Dendritic cell treated with granulocyte-macrophage colony-stimulating factor and Interleukin-4, amounts not matched to agents 40 ng/mL and 50 ng/mL, for 4 days (primary cell): ENCODE measurements at regions not wholly inside any gene's neighbourhood (a gene's known extent, or its start where the extent isn't known, plus 50 kb on each side); places are given as distances from the start of the nearest gene placed in this dataset.

Experiments used
- H3K27ac Mint-ChIP-seq: one replicate; pipeline ENCODE4 v1.8.0; 2022; ENCODE audit warnings: mild to moderate bottlenecking, mixed read lengths
- H3K27me3 Mint-ChIP-seq: one replicate; pipeline ENCODE4 v1.8.0; 2022; ENCODE audit warnings: mild to moderate bottlenecking, mixed read lengths
- H3K36me3 Mint-ChIP-seq: one replicate; pipeline ENCODE4 v1.8.0; 2022; ENCODE audit warnings: low read depth, mixed read lengths
- H3K4me1 Mint-ChIP-seq: one replicate; pipeline ENCODE4 v1.8.0; 2022; ENCODE audit warnings: low read depth, mixed read lengths
- H3K4me3 Mint-ChIP-seq: one replicate; pipeline ENCODE4 v1.8.0; 2022; ENCODE audit warnings: mild to moderate bottlenecking, moderate library complexity, mixed read lengths
- H3K9me3 Mint-ChIP-seq: one replicate; pipeline ENCODE4 v1.8.0; 2022; ENCODE audit warnings: mixed read lengths
- intact Hi-C: fragments of 100-400 bp; cut with micrococcal nuclease; formaldehyde crosslinking; loops from one replicate; pipeline ENCODE4 v1.15.0; 2022

- Mint-ChIP-seq H3K4me3 (no peak overlapping the region), H3K36me3 (no peaks in the 10 kb centered on the region), H3K27ac (no peak overlapping the region), H3K27me3 (no peaks in the 10 kb centered on the region), H3K9me3 (peaks cover 6% of the 10 kb centered on the region), H3K4me1 (no peaks in the 10 kb centered on the region)
- intact Hi-C loops = no loop called here
These were observed 502.2 kb upstream of the SETBP1 start for GRCh38 chr18:44178476-44178875.

DNA sequence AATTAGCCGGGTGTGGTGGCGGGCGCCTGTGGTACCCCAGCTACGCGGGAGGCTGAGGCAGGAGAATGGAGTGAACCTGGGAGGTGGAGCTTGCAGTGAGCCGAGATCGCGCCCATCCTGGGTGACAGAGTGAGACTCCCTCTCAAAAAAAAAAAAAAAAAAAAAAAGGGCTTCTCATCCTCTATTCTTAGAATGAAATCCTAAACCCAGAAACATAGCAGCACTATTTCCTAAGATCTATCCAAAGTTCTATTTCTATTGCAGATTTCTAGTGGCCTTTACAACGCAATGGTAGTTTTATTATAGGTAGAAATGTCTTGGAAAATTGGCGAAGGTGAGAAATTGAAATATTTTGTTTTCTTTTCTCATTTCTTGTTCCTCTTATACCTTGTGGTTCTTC, 501.0 kb upstream of the SETBP1 start:
- peaks cover 6% of the 10 kb centered on the region for H3K9me3 Mint-ChIP-seq
- no peak overlapping the region for H3K4me3 Mint-ChIP-seq
- H3K27ac Mint-ChIP-seq = no peak overlapping the region
- H3K36me3 Mint-ChIP-seq = no peaks in the 10 kb centered on the region
- no peaks in the 10 kb centered on the region for H3K27me3 Mint-ChIP-seq
- intact Hi-C loops = no loop called here
- H3K4me1 Mint-ChIP-seq = no peaks in the 10 kb centered on the region

- Mint-ChIP-seq H3K4me3 (no peak overlapping the region), H3K27ac (no peak overlapping the region), H3K4me1 (no peaks in the 10 kb centered on the region), H3K36me3 (no peaks in the 10 kb centered on the region), H3K9me3 (peaks cover 6% of the 10 kb centered on the region), H3K27me3 (no peaks in the 10 kb centered on the region)
- intact Hi-C loops = no loop called here
These were observed 500.0 kb upstream of the SETBP1 start for GRCh38 chr18:44180683-44181082.

- Mint-ChIP-seq H3K27me3 (no peaks in the 10 kb centered on the region), H3K4me1 (no peaks in the 10 kb centered on the region), H3K4me3 (no peak overlapping the region), H3K27ac (no peak overlapping the region), H3K9me3 (no peaks in the 10 kb centered on the region), H3K36me3 (no peaks in the 10 kb centered on the region)
- intact Hi-C loops = no loop called here
These were observed 498.5 kb upstream of the SETBP1 start for GRCh38 chr18:44181951-44182747.

DNA sequence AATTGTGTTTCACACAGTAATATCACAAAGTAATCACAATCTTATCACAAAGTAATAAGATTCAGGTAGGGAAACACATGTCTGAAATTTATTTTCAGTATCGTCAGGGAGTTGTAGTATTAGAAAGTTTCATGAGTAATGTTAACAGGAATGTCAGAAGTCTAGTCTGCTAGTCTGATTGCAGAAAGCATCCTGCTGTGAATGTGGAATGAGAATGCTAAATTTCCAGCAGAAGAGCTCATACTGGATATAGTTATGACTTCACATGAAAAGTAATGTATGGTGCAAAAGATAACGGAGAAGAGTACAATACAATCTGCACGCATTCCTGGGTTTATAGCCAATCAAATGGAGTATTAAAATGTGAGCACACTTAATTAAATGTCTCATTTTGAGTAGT, 494.7 kb upstream of the SETBP1 start:
- Mint-ChIP-seq H3K27me3 (no peaks in the 10 kb centered on the region), H3K4me3 (no peak overlapping the region), H3K4me1 (no peaks in the 10 kb centered on the region), H3K36me3 (no peaks in the 10 kb centered on the region), H3K9me3 (no peaks in the 10 kb centered on the region), H3K27ac (no peak overlapping the region)
- intact Hi-C loops = no loop called here

- no peak overlapping the region for H3K27ac Mint-ChIP-seq
- H3K9me3 Mint-ChIP-seq = no peaks in the 10 kb centered on the region
- no peaks in the 10 kb centered on the region for H3K27me3 Mint-ChIP-seq
- intact Hi-C loops = no loop called here
- H3K36me3 Mint-ChIP-seq = no peaks in the 10 kb centered on the region
- H3K4me3 Mint-ChIP-seq = no peak overlapping the region
- H3K4me1 Mint-ChIP-seq = no peaks in the 10 kb centered on the region
These were observed 493.6 kb upstream of the SETBP1 start for GRCh38 chr18:44187090-44187489.

DNA sequence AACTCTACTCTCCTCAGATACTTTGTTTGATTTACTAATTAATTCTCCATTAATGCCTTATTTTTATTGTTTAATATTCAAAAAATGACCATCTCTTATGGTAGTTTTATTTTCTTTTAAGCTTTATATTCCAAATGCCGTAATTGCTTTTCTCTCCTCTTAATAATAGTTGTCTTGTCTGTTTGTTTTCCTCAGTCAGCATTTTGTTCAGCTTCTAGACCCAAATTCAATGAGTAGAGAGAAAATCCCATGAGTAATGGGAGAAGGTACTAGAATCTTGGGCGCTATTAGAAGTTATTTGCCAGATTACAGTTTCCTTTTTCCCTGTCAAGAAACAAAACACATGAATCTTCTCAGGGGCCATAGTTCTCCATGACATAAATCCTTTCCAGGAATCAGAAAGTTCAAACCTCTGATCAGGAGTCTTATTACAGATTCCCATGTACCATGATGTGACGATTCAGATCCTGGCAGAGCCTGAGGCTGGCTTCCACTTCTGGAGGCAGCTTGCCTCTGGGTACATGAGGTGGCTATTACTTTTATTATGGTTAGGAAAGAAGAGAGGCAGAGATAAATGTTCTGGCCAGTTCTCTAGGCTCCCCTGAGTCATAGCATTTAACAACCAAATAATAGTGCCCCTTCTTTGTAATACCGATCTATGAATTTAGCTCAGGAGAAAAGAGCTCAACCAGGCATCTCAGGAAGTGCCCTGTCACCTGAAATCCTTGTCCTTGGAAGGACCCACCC, 485.1 kb upstream of the SETBP1 start:
- H3K4me3 Mint-ChIP-seq = no peak overlapping the region
- H3K9me3 Mint-ChIP-seq = peaks cover 20% of the 10 kb centered on the region
- H3K36me3 Mint-ChIP-seq = no peaks in the 10 kb centered on the region
- H3K27ac Mint-ChIP-seq = no peak overlapping the region
- intact Hi-C loops = no loop called here
- H3K4me1 Mint-ChIP-seq = no peaks in the 10 kb centered on the region
- H3K27me3 Mint-ChIP-seq = no peaks in the 10 kb centered on the region

DNA sequence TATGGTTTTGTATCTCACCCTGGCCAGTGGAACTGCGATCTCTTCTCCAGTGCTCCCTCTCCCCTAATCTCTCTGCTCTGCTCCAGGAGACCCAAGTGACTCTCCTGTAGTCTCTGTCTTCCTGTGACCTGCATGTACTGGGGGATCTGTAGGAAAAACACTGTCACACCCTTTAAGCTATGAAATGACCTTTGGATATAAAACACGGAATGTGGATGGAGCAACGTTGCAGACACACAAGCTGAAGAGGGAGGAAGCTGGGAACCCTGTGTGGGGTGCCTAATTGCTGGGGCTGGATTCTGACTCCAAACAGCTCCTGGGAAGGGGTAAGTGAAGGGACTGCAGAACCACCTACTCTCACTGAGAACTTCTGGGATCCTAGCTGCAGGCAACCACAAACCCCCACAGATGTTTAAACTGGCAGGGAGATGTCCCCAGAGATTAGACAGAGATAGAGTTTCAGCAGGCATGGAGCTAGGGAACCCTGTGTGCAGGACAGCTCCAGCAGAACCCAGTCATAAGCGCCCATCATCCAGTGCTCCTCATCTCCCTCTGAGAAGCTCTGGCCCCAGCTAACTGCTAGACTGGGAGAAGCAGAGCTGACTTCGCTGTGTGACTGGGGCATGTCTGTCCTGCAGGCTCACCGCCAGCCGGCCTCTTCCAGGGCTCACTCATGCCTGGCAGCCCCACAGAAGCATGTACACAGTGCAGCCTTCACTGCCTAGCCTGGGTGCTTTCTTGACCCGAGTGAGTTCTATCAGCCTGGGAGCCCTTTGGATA, 482.7 kb upstream of the SETBP1 start:
- no peaks in the 10 kb centered on the region for H3K27me3 Mint-ChIP-seq
- H3K36me3 Mint-ChIP-seq = no peaks in the 10 kb centered on the region
- H3K27ac Mint-ChIP-seq = no peak overlapping the region
- peaks cover 29% of the 10 kb centered on the region for H3K9me3 Mint-ChIP-seq
- intact Hi-C loops = no loop called here
- no peaks in the 10 kb centered on the region for H3K4me1 Mint-ChIP-seq
- H3K4me3 Mint-ChIP-seq = no peak overlapping the region

- Mint-ChIP-seq H3K9me3 (peaks cover 29% of the 10 kb centered on the region), H3K27me3 (no peaks in the 10 kb centered on the region), H3K4me1 (no peaks in the 10 kb centered on the region), H3K36me3 (no peaks in the 10 kb centered on the region), H3K27ac (no peak overlapping the region), H3K4me3 (no peak overlapping the region)
- intact Hi-C loops = no loop called here
These were observed 481.9 kb upstream of the SETBP1 start for GRCh38 chr18:44198612-44199284.

DNA sequence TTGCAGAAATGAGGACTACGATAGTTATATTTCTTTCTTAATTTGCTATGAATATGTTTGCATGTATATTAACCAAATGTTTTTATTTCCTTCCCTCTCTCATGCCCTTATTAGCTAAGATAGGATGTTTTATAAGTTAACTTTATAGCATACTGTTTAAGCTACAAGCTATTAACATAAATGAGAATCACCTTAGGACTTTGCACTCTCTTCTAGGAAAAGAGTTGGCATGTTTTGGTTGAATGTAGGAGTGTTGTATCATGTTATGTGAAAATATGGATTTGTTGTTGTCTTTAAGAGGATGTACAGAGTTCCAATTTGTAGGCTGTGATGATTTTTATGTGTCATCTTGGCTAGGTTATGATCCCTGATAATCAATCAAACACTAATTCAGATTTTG, 467.4 kb upstream of the SETBP1 start:
- Mint-ChIP-seq H3K27ac (no peak overlapping the region), H3K9me3 (no peaks in the 10 kb centered on the region)

GRCh38 chr18:44214396-44214795, 466.3 kb upstream of the SETBP1 start:
- H3K27me3 Mint-ChIP-seq = no peaks in the 10 kb centered on the region
- no peak overlapping the region for H3K4me3 Mint-ChIP-seq
- no peaks in the 10 kb centered on the region for H3K9me3 Mint-ChIP-seq
- H3K27ac Mint-ChIP-seq = no peak overlapping the region
- no peaks in the 10 kb centered on the region for H3K4me1 Mint-ChIP-seq
- H3K36me3 Mint-ChIP-seq = no peaks in the 10 kb centered on the region
- intact Hi-C loops = no loop called here

More for the DNA sequence above, 467.4 kb upstream of the SETBP1 start:
- H3K4me1 Mint-ChIP-seq = no peaks in the 10 kb centered on the region
- H3K27me3 Mint-ChIP-seq = no peaks in the 10 kb centered on the region
- intact Hi-C loops = no loop called here
- no peaks in the 10 kb centered on the region for H3K36me3 Mint-ChIP-seq
- no peak overlapping the region for H3K4me3 Mint-ChIP-seq

DNA sequence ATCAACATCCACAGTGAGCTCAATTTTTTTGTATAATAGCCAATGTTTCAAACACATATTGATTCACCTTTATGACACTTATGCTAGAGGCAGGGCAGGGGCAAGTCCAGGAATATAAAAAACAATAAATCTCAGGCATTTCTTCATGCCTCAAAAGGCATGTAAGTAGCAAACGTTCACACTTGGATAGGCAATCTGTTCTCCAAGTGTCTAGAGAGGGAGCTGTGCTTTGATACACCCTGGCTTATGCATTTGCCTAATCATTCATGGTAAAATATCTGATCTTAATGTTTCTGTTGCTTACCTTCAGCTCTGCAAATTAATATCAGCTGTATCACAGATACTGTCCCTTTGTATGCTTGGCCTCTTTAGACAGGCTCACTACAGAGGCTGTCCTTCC, 464.5 kb upstream of the SETBP1 start:
- Mint-ChIP-seq H3K27ac (no peak overlapping the region), H3K36me3 (no peaks in the 10 kb centered on the region), H3K27me3 (no peaks in the 10 kb centered on the region), H3K4me1 (no peaks in the 10 kb centered on the region), H3K9me3 (no peaks in the 10 kb centered on the region), H3K4me3 (no peak overlapping the region)
- intact Hi-C loops = no loop called here

DNA sequence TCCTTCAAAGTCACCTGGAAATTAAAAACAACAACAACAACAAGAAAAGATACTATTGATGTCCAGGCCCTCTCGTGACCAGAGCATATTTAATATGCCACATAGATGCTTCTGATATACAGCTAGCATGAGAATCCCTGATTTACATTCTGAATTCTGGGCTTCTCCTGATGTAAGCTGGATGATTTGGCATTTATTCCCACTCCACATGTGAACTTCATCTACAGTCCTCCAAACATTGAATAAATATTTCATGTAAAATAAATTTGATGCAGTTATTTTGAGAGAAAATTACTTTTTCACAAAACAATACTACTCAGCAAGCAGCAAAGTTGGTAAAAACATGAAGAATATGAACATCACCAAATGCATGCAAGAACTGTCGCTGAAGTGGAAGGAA, 453.2 kb upstream of the SETBP1 start:
- intact Hi-C loops = no loop called here
- no peak overlapping the region for H3K27ac Mint-ChIP-seq
- H3K9me3 Mint-ChIP-seq = peaks cover 12% of the 10 kb centered on the region
- H3K36me3 Mint-ChIP-seq = no peaks in the 10 kb centered on the region
- H3K4me1 Mint-ChIP-seq = no peaks in the 10 kb centered on the region
- H3K4me3 Mint-ChIP-seq = no peak overlapping the region
- no peaks in the 10 kb centered on the region for H3K27me3 Mint-ChIP-seq

- peaks cover 6% of the 10 kb centered on the region for H3K4me1 Mint-ChIP-seq
- no peak overlapping the region for H3K27ac Mint-ChIP-seq
- no peaks in the 10 kb centered on the region for H3K27me3 Mint-ChIP-seq
- H3K36me3 Mint-ChIP-seq = no peaks in the 10 kb centered on the region
- H3K4me3 Mint-ChIP-seq = no peak overlapping the region
- intact Hi-C loops = no loop called here
- peaks cover 12% of the 10 kb centered on the region for H3K9me3 Mint-ChIP-seq
These were observed 451.0 kb upstream of the SETBP1 start for GRCh38 chr18:44229693-44230108.
